NCI-H1092 (cell line): ENCODE measurements at regions not wholly inside any gene's neighbourhood (a gene's known extent, or its start where the extent isn't known, plus 50 kb on each side); places are given as distances from the start of the nearest gene placed in this dataset.

Experiments
- DNase-seq: peaks from one replicate; lab custom pipeline; 2025; lab: John Stamatoyannopoulos, UW

- no peak for DNase-seq
These were observed 203.2 kb downstream of the LTN1 start for GRCh38 chr21:28789523-28789922.

GRCh38 chr21:28788030-28788429 lies 204.6 kb downstream of the LTN1 start:
- no peak for DNase-seq

GRCh38 chr21:28783641-28784185 lies 209.0 kb downstream of the LTN1 start:
- no peak for DNase-seq

GRCh38 chr21:28781602-28782276 lies 210.9 kb downstream of the LTN1 start:
- no peak for DNase-seq

DNA sequence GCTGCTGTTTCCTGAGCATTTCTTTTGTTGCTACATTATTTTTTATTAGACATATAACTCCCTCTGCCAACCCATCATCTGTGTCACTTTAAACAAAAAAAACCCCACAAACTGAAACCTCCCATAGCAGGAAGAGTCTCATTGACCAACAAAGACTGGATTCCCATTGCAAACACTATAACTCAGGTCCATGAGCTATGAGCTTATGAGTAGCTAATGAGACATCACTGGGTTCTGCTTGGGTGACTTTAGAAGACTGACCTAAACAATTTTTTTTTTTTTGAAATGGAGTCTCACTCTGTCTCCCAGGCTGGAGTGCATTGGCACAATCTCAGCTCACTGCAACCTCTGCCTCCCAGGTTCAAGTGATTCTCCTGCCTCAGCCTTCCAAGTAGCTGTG lies 212.8 kb downstream of the LTN1 start:
- DNase-seq, result no peak

- no peak for DNase-seq
These were observed 216.4 kb downstream of the LTN1 start for GRCh38 chr21:28776251-28776650.

DNA sequence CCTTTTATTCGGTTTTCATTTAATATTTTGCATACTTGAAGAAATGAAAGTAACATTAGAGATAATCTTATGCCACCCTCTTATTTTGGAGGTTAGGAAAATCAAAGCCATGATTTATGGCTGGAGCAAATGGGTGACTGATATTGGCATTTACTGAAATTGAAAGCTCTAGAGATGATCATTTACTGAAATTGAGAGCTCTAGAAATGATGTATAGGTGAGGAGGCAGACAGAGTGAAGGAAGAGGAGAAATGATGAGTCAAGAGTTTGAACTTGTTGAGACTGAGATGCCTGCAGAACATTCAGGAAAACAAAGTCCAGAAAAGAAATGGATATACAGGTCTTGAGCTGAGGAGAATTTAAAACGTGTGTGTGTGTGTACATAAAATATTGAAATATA lies 217.6 kb downstream of the LTN1 start:
- DNase-seq, result no peak

- DNase-seq, result no peak
These were observed 219.6 kb downstream of the LTN1 start for GRCh38 chr21:28773036-28773435.

GRCh38 chr21:28771790-28772501 lies 220.7 kb downstream of the LTN1 start:
- no peak for DNase-seq

DNA sequence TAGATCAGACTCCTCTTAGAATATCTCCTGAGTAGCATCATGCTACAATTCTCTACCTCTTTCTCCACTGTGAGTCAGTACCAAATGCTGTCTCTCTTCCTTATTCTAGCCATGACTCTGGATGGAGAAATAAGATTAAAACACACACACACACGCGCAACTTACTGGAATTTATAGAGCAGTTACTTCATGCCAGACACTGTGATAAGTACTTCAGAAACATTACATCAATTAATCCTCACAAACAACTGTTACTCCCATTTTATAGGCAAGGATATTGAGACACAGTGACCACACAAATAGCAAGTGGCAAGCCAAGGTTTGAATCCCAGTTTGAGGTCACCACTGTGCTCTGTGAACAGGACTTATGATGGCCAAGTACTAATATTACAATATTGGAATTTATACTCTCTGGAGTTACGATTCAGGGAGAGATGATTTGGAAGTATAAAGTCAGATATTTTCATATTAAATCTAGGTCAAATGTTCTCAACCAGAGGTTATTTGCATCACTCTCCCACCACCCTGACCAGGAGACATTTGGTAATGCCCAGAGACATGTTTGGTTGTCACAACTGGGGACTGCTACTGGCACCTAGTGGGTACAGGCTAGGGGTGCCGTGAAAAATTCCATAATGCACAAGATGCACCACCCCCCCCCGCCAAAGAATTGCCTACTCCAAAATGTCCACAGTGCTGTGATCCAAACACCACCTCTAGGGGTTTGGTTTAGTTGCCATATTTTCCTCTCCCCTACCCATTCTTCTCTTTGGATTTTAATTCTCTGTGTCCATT lies 221.6 kb downstream of the LTN1 start:
- DNase-seq, result no peak

DNA sequence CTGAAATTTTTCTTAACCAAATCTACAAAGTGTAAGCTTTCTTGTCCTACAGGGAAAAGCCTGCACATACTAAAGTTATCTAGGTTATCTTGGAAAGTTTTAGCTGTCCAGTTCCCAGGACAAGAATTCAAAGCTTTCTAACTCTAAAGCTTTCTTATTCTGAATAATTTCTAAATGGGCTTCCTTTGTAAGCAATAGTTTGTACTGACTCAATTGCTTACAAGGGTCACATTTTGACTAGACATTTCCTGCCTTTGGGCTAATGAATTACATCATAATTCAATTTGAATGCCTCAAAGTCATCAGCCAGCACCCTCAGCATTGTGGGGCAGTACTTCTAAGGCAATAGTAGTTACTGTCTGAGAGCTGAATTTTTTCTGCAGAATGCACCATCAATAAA lies 223.0 kb downstream of the LTN1 start:
- no peak for DNase-seq

DNA sequence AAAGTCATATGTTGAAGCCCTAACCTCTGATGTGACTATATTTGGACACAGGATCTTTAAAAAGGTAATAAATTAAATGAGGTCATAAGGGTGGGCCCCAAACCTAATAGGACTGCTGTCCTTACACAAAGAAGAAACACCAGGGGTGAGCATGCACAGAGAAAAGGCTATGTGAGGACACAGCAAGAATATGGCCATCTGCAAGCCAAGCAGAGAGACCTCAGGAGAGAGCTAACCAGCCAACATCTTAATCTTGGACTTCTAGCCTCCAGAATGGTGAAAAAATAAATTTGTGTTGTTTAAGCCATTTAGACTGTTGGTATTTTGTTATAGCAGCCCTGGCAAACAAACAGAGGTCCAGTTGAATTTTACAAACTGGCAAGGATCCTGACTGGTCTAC lies 223.9 kb downstream of the LTN1 start:
- no peak for DNase-seq

- no peak for DNase-seq
These were observed 225.2 kb downstream of the LTN1 start for GRCh38 chr21:28767523-28767922.

DNA sequence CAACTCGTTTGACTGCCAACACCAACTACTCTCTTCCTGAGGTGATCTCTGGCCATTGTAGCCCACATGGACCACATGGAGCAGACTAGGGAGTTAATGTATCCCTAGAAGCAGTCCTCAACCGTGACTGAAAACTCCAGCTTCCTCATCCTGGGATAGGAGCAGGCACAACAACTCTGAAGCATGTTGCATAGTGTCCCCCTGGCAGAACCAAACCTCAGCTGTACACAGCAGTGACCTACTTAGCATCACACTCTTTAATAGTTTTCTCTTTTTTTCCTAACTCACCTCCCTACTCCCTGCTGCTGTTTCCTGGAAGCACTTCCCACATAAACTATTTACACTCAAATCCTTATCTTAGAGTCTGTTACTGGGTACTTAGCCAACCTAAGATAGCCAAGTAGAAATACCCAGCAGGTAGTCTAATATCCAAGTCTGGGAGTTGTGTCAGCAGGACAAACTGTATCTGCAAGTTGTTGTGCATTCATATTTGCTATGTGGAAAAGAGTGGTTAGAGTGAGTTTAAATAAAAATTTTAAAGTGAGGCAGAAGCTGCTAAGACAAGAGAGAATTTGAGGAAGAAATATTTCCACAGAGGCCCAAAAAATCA lies 228.8 kb downstream of the LTN1 start:
- DNase-seq, result no peak

DNA sequence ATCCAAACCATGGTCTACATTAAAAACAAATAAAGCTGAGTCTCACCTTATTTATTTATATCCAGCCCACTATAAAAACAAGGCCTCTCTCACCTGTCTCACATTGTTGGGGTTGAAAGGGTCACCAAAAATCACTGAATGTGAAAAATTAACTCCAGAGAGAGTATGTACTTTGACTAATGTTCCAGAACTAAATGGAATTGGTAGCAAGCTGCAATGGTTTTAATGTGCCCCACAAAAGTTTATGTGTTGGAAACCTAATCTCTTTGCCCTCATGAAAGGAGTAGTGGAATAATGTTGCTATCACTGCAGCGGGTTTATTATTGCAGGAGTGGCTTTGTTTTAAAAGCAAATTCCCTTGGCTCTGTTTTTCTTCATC lies 230.3 kb downstream of the LTN1 start:
- no peak for DNase-seq

- no peak for DNase-seq
These were observed 230.9 kb downstream of the LTN1 start for GRCh38 chr21:28761674-28762356.

DNA sequence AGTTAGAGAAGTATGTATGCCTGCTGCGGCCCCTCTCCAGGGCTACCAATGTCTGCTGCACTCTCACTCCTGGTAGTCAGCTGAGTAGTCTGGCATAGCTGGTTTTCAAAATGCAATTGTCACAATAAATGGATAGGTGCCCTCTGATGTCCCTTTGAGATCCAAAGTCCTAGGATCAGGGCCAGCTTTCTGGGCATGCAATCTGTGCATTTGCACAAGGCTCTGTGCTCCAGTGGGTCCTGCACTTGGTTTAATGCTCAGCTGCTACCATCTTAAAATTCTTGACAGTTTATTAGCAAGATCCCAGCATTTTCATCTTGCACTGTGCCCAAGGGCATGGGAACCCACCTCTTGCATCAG lies 233.8 kb downstream of the LTN1 start:
- no peak for DNase-seq

DNA sequence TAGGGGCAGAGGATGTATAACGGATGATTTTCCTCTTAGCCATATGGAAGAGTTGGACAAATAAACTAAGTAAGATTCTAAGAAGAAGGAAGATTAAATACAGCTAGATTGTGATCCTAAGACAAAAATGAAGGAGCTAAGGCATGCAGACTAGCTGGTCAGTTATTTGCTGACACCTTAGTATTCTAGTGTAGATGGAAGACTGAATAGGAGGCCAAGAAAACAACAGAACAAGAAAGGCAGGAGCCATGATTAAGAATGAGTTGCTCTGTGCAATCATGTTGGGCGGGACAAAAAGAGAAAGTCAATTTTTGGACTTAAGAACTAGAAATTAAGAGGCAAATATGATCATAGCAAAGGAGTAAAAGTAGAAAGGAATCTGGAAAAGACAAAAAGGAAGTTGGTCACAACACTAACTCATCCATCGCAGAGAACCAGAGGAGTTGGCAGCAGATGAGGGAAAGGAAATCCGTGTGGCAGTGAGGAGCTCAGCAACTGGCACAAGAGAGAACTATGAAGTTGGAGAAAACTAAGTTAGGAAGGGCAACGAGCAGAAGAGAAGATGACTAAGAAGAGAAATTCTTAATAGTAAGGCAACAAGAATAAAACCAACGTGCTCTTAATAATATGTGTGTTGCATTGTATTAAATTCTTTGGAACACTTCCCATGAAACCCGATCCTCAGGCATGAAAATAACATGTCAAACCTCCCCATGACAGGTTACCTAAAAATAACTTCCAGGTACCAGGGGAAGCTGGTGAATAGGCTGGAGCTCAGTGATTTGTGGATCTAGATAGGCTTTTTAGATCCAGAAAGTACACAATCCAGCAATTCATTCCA lies 234.4 kb downstream of the LTN1 start:
- DNase-seq, result no peak

- DNase-seq, result no peak
These were observed 237.8 kb downstream of the LTN1 start for GRCh38 chr21:28754862-28755261.

DNA sequence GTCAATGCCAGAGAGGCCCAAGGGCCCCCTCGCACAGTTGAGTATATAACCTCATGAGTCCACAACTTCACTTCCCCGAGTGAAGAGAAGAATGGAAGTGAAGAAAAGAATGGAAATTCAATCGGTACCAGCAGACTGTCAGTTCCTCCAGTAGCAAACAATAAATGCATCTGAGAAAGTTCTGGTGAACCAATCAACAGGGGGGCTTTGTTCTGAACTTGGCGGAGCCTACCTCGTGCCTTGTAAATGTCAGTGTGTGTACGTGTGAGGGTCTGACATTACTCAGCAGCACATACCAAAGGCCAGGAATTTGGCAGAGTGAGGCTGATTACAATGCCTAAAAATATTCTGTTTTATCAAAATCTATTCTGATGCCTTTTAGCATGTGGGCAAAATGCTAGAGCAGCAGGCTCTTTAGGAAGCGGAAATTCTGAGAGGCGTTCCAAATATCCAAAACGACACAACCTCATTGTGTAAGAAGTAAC lies 238.5 kb downstream of the LTN1 start:
- no peak for DNase-seq

DNA sequence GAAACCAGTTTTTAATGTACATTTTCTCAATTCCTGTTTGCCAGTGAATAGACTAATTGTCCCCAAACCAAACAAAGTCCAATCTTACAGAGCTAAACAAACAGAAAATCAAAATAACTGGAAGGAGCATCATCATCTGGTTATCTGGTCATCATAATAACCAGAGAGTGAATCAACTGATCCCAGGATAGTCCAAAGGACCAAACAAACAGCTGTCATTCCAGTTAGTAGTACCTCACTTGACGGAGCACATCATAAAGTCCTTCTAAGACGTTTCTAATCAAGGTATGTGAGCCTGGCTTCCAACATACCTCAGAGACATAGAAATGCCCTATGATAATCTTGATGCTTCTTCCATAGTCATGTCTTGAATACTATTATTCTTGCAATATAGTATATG lies 240.5 kb downstream of the LTN1 start:
- DNase-seq, result no peak
